ENCODE measurements at regions not wholly inside any gene's neighbourhood (a gene's known extent, or its start where the extent isn't known, plus 50 kb on each side); places are given as distances from the start of the nearest gene placed in this dataset.

GRCh38 chr17:36835036-36835435 lies 102.2 kb upstream of the LHX1 start:
- H2BK12ac ChIP-seq (ENCODE audit: low read depth, low read length), result no peak overlapping the region
- no peak overlapping the region for H2BK5ac ChIP-seq (ENCODE audit: low read depth, low read length)
- no peak overlapping the region for H3K4me2 ChIP-seq (ENCODE audit: insufficient read depth in 1 of 2, low read depth in 2 of 2, low read length in 2 of 2)
- no peaks in the 10 kb centered on the region; a peak in 2 of 7 replicates for H3K27me3 ChIP-seq (replicated peaks in 1 of 4; ENCODE audit: control insufficient read depth in 3 of 4, extremely low read depth in 1 of 4, insufficient read depth in 3 of 4, low read length in 3 of 4)
- H3K9ac ChIP-seq (replicated peaks in 1 of 4; ENCODE audit: extremely low read depth in 1 of 4, low read depth in 3 of 4, low read length in 3 of 4), result no peak overlapping the region
- no peaks in the 10 kb centered on the region for H4K20me1 ChIP-seq (replicated peaks in 1 of 2; ENCODE audit: control insufficient read depth in 1 of 2, insufficient read depth in 2 of 2, low read length in 2 of 2)
- DNase-seq (ENCODE audit: low read depth in 1 of 2, low spot score in 2 of 2) (no peak), FAIRE-seq (no peak)
- no peak overlapping the region for H3K4ac ChIP-seq (replicated peaks; ENCODE audit: insufficient read length, low read depth, low read length)
- H2BK120ac ChIP-seq (replicated peaks; ENCODE audit: low read depth, low read length), result no peak overlapping the region
- H3K18ac ChIP-seq (ENCODE audit: extremely low read depth, low read length), result no peak overlapping the region
- H3K23me2 ChIP-seq (ENCODE audit: low read depth, low read length), result no peaks in the 10 kb centered on the region
- H3K79me2 ChIP-seq (ENCODE audit: control insufficient read depth in 1 of 2, insufficient read depth in 2 of 2, low read length in 2 of 2), result no peaks in the 10 kb centered on the region
- H3K56ac ChIP-seq (replicated peaks; ENCODE audit: insufficient read length, low read depth, low read length), result no peak overlapping the region
- no peak overlapping the region for H4K91ac ChIP-seq (replicated peaks; ENCODE audit: insufficient read length, low read length)
- H4K5ac ChIP-seq (ENCODE audit: insufficient read length, low read depth, low read length), result no peak overlapping the region
- H3K27ac ChIP-seq (ENCODE audit: low read depth, low read length), result no peak overlapping the region
- no peak overlapping the region for H2BK15ac ChIP-seq (ENCODE audit: low read length)
- ChIA-PET CTCF (ENCODE audit: partially characterized antibody) (interaction anchor here (1.0 to 1.4 kb wide), 3 partner anchors 26 to 205 kb away, joined by 3 read pairs; no protein-coding TSS in a partner anchor), POLR2A (ENCODE audit: partially characterized antibody) (interaction anchor here (1.9 kb wide), 1 partner anchor 23 kb away, joined by 4 read pairs; no protein-coding TSS in a partner anchor)
- no peaks in the 10 kb centered on the region for H3K36me3 ChIP-seq (ENCODE audit: control insufficient read depth in 2 of 4, insufficient read depth in 4 of 4, low read length in 3 of 4)
- H3K4me3 ChIP-seq (ENCODE audit: extremely low read depth in 1 of 4, insufficient read depth in 2 of 4, low read depth in 3 of 4, low read length in 4 of 4), result no peak overlapping the region
- H3K9me3 ChIP-seq (ENCODE audit: insufficient read depth in 2 of 2, low read depth in 1 of 2, low read length in 1 of 2), result no peaks in the 10 kb centered on the region
- H3K14ac ChIP-seq (ENCODE audit: insufficient read length), result no peak overlapping the region
- TF ChIP-seq SIRT6 (IDR thresholded peaks at IDR 0.05; ENCODE audit: low read length) (no peak), CBX5 (IDR thresholded peaks at IDR 0.05; ENCODE audit: low read depth, low read length) (no peak), SRF (IDR thresholded peaks at IDR 0.05; ENCODE audit: low read depth, low read length) (no peak), KDM4A (IDR thresholded peaks at IDR 0.05; ENCODE audit: low read depth, low read length, severe bottlenecking) (no peak)
- H2AK5ac ChIP-seq (ENCODE audit: low read depth, low read length), result no peak overlapping the region
- no peak overlapping the region for H3K23ac ChIP-seq (ENCODE audit: insufficient read length)
- no peak overlapping the region for H2AFZ ChIP-seq (ENCODE audit: low read length)
- no peak overlapping the region for H4K8ac ChIP-seq (ENCODE audit: extremely low read depth, insufficient read depth, low read length)
- H3K4me1 ChIP-seq (replicated peaks in 1 of 4; ENCODE audit: control insufficient read depth in 3 of 4, insufficient read depth in 4 of 4, low read length in 3 of 4), result peaks cover 0 to 10% (median 8%) of the 10 kb centered on the region in 4 experiments; a peak in 6 of 7 replicates
- H3K79me1 ChIP-seq (ENCODE audit: low read depth, low read length), result no peaks in the 10 kb centered on the region
- 91% methylated on average over 4 of the region's 4 CpGs; no CpG with 5 or more reads in 1 of the 2 experiments for WGBS, 2 experiments (ENCODE audit: extremely low coverage in 1 of 2, insufficient coverage in 1 of 2, insufficient read length in 1 of 2, insufficient replicate concordance in 2 of 2, low coverage in 1 of 2, low lambda C conversion rate in 2 of 2, missing lambda C conversion rate in 1 of 2)
- H2BK20ac ChIP-seq (ENCODE audit: low read length), result no peak overlapping the region
